ENCODE measurements at regions not wholly inside any gene's neighbourhood (a gene's known extent, or its start where the extent isn't known, plus 50 kb on each side); places are given as distances from the start of the nearest gene placed in this dataset.
A peak's percentile ranks its signal among the peaks of the same experiment; 100 is the strongest.

- Histone ChIP-seq H3K9me2 (no peaks in the 10 kb centered on the region), H2AFZ (ENCODE audit: low read depth) (no peak overlapping the region), H3K4me1 (ENCODE audit: control insufficient read depth in 1 of 2, insufficient read depth in 2 of 2, low read depth in 1 of 2, low read length in 1 of 2) (peaks cover 0 to 17% of the 10 kb centered on the region in 2 experiments; a peak in 1 of 4 replicates), H3K27me3 (ENCODE audit: insufficient read depth) (no peaks in the 10 kb centered on the region), H3K4me2 (no peak overlapping the region), H3K9me3 (no peaks in the 10 kb centered on the region), H3F3A (replicated peaks; ENCODE audit: insufficient read depth) (no peaks in the 10 kb centered on the region), H4K20me1 (ENCODE audit: insufficient read depth) (no peaks in the 10 kb centered on the region), H3K4me3 (ENCODE audit: low read depth in 2 of 2, low read length in 1 of 2) (no peak overlapping the region), H3K27ac (ENCODE audit: low read depth in 2 of 2, low read length in 1 of 2) (peak overlapping the region in 1 of 2 experiments; percentile 83; a peak in 2 of 4 replicates), H3K9ac (no peak overlapping the region), H3K36me3 (replicated peaks in 1 of 2; ENCODE audit: control insufficient read depth in 1 of 2, insufficient read depth in 2 of 2, low read length in 1 of 2) (no peaks in the 10 kb centered on the region), H3K79me2 (ENCODE audit: insufficient read depth) (no peaks in the 10 kb centered on the region)
- 83% methylated on average over 1 of the region's 4 CpGs for WGBS (ENCODE audit: low lambda C conversion rate)
- CTCF ChIA-PET, result interaction anchor here (0.6 to 1.2 kb wide), 5 partner anchors 41 to 330 kb away, joined by 3 to 6 read pairs (median 3); no protein-coding TSS in a partner anchor
- TF ChIP-seq NRF1 (IDR thresholded peaks at IDR 0.05; ENCODE audit: low read depth, low read length) (no peak), GATA2 (CRISPR knock-in tag; IDR thresholded peaks at IDR 0.05) (no peak), EZH2phosphoT487 (IDR thresholded peaks at IDR 0.05; ENCODE audit: borderline replicate concordance, low read depth) (no peak), NFIC (IDR thresholded peaks at IDR 0.05; ENCODE audit: borderline replicate concordance) (no peak), USF1 (IDR thresholded peaks at IDR 0.05; ENCODE audit: borderline replicate concordance, low read depth) (no peak), ELF1 (IDR thresholded peaks at IDR 0.05) (no peak), ZBTB33 (IDR thresholded peaks at IDR 0.05; ENCODE audit: borderline replicate concordance, low read depth) (no peak), SMC3 (IDR thresholded peaks at IDR 0.05; ENCODE audit: low read depth, low read length) (no peak), CHD2 (IDR thresholded peaks at IDR 0.05; ENCODE audit: low read length, partially characterized antibody) (no peak), SIN3A (IDR thresholded peaks at IDR 0.05; ENCODE audit: borderline replicate concordance, low read depth, low read length) (no peak), FOXJ3 (CRISPR knock-in tag; IDR thresholded peaks at IDR 0.05) (no peak), REST (IDR thresholded peaks at IDR 0.05; ENCODE audit: low read depth, low read length) (no peak), PBX3 (IDR thresholded peaks at IDR 0.05) (no peak), IRF3 (IDR thresholded peaks at IDR 0.05; ENCODE audit: low read depth, low read length) (no peak)
- POLR2A ChIA-PET, result interaction anchor here (1.0 to 2.6 kb wide), 2 partner anchors 68 to 264 kb away, joined by 7 to 9 read pairs; no protein-coding TSS in a partner anchor
- no peak for DNase-seq
Observed at GRCh38 chr11:69374946-69375310, 81.0 kb downstream of the MYEOV start.
